H1 (cell line): ENCODE measurements at regions not wholly inside any gene's neighbourhood (a gene's known extent, or its start where the extent isn't known, plus 50 kb on each side); places are given as distances from the start of the nearest gene placed in this dataset.

Experiments
- CTCF ChIA-PET: fragments of 300-600 bp; sonication (Branson Sonifier 250); formaldehyde crosslinking; loops from one replicate; lab custom pipeline; 2021; ENCODE audit not compliant: partially characterized antibody; lab: Charles Lee
- POLR2A ChIA-PET: fragments of 300-600 bp; sonication (Branson Sonifier 250); formaldehyde crosslinking; loops from one replicate; lab custom pipeline; 2021; ENCODE audit warnings: inconsistent platforms; ENCODE audit not compliant: partially characterized antibody; lab: Charles Lee
- DNase-seq, 2 experiments: peaks; one replicate each; pipeline versions ENCODE4 v3.0.0 to v3.0.0-alpha.2; 2010 to 2022; ENCODE audit warnings: low spot score in 2 of 2, low read depth in 1 of 2, mixed read lengths in 1 of 2
- FAIRE-seq: peaks from 2 replicates; lab custom pipeline; 2011; peaks lifted over from hg19 to GRCh38; lab: Jason Lieb, UNC
- H2AFZ ChIP-seq: 2 replicates; pipeline ENCODE4 v1.8.1; 2012; ENCODE audit warnings: low read length, inconsistent platforms
- H2AK5ac ChIP-seq: 2 replicates; pipeline ENCODE4 v1.6.1; 2013; ENCODE audit warnings: low read depth, low read length
- H2BK120ac ChIP-seq: replicated peaks from 2 replicates; pipeline ENCODE3; 2013; ENCODE audit warnings: low read depth, low read length, inconsistent platforms
- H2BK12ac ChIP-seq: 2 replicates; pipeline ENCODE4 v1.6.1; 2013; ENCODE audit warnings: low read depth, low read length
- H2BK15ac ChIP-seq: 2 replicates; pipeline ENCODE4 v1.6.1; 2013; ENCODE audit warnings: low read length
- H2BK20ac ChIP-seq: 2 replicates; pipeline ENCODE4 v1.6.1; 2013; ENCODE audit warnings: low read length
- H2BK5ac ChIP-seq: 2 replicates; pipeline ENCODE4 v1.6.1; 2013; ENCODE audit warnings: low read depth, low read length
- H3K14ac ChIP-seq: 2 replicates; pipeline ENCODE4 v1.6.1; 2013; ENCODE audit warnings: inconsistent platforms; ENCODE audit not compliant: insufficient read length
- H3K18ac ChIP-seq: 2 replicates; pipeline ENCODE4 v1.6.1; 2013; ENCODE audit warnings: low read length; ENCODE audit errors: extremely low read depth
- H3K23ac ChIP-seq: 2 replicates; pipeline ENCODE4 v1.6.1; 2013; ENCODE audit warnings: inconsistent platforms; ENCODE audit not compliant: insufficient read length
- H3K23me2 ChIP-seq: 2 replicates; pipeline ENCODE4 v1.6.1; 2013; ENCODE audit warnings: low read depth, low read length
- H3K27ac ChIP-seq: 2 replicates; pipeline ENCODE4 v1.6.1; 2011; ENCODE audit warnings: low read depth, low read length, inconsistent platforms
- H3K27me3 ChIP-seq, 4 experiments: replicated peaks in 1 of 4; 1 replicate in 1 of 4; 2 replicates in 3 of 4; pipeline versions ENCODE4 v1.6.1 to v1.8.1; 2011 to 2013; ENCODE audit warnings: low read length in 3 of 4, mild to moderate bottlenecking in 3 of 4, inconsistent platforms in 2 of 4, mixed read lengths in 2 of 4, moderate library complexity in 1 of 4; ENCODE audit not compliant: control insufficient read depth in 3 of 4, insufficient read depth in 3 of 4; ENCODE audit errors: extremely low read depth in 1 of 4
- H3K36me3 ChIP-seq, 4 experiments: 2 replicates each; pipeline versions ENCODE4 v1.6.1 to v1.8.1; 2011 to 2013; ENCODE audit warnings: mild to moderate bottlenecking in 4 of 4, low read length in 3 of 4, moderate library complexity in 2 of 4, control low read depth in 1 of 4, inconsistent platforms in 1 of 4; ENCODE audit not compliant: insufficient read depth in 4 of 4, control insufficient read depth in 2 of 4
- H3K4ac ChIP-seq: replicated peaks from 2 replicates; pipeline ENCODE3; 2013; ENCODE audit warnings: low read length, low read depth, mixed read lengths, inconsistent platforms; ENCODE audit not compliant: insufficient read length
- H3K4me1 ChIP-seq, 4 experiments: replicated peaks in 1 of 4; 1 replicate in 1 of 4; 2 replicates in 3 of 4; pipeline versions ENCODE4 v1.6.1 to v1.8.1; 2011 to 2013; ENCODE audit warnings: low read length in 3 of 4, inconsistent platforms in 2 of 4, mixed read lengths in 1 of 4; ENCODE audit not compliant: insufficient read depth in 4 of 4, control insufficient read depth in 3 of 4
- H3K4me2 ChIP-seq, 2 experiments: 2 replicates each; pipeline versions ENCODE4 v1.6.1 to v1.8.1; 2011 to 2013; ENCODE audit warnings: low read depth in 2 of 2, low read length in 2 of 2, control low read depth in 1 of 2, inconsistent platforms in 1 of 2, mild to moderate bottlenecking in 1 of 2; ENCODE audit not compliant: insufficient read depth in 1 of 2
- H3K4me3 ChIP-seq, 4 experiments: fragments of 200-600, 300-600 bp in 1 of 4; sonication (generic), shearing (Covaris generic), sonication (Bioruptor Twin) in 1 of 4; 2 replicates each; pipeline versions ENCODE4 v1.5.1 to v1.8.1; 2011 to 2016; ENCODE audit warnings: low read length in 4 of 4, low read depth in 3 of 4, control low read depth in 2 of 4, inconsistent platforms in 2 of 4, mild to moderate bottlenecking in 2 of 4, mixed read lengths in 1 of 4, moderate library complexity in 1 of 4; ENCODE audit not compliant: insufficient read depth in 2 of 4; ENCODE audit errors: extremely low read depth in 1 of 4
- H3K56ac ChIP-seq: replicated peaks from 2 replicates; pipeline ENCODE3; 2013; ENCODE audit warnings: low read depth, mild to moderate bottlenecking, mixed read lengths, low read length, inconsistent platforms; ENCODE audit not compliant: insufficient read length
- H3K79me1 ChIP-seq: 2 replicates; pipeline ENCODE4 v1.6.1; 2013; ENCODE audit warnings: low read depth, low read length, control low read depth
- H3K79me2 ChIP-seq, 2 experiments: 2 replicates each; pipeline versions ENCODE4 v1.6.1 to v1.8.1; 2012 to 2013; ENCODE audit warnings: low read length in 2 of 2, mild to moderate bottlenecking in 2 of 2, inconsistent platforms in 1 of 2; ENCODE audit not compliant: insufficient read depth in 2 of 2, control insufficient read depth in 1 of 2
- H3K9ac ChIP-seq, 4 experiments: replicated peaks in 1 of 4; 1 replicate in 1 of 4; 2 replicates in 3 of 4; pipeline versions ENCODE4 v1.6.1 to v1.8.1; 2011 to 2013; ENCODE audit warnings: low read depth in 3 of 4, low read length in 3 of 4, control low read depth in 2 of 4, mild to moderate bottlenecking in 2 of 4, moderate library complexity in 2 of 4, inconsistent platforms in 1 of 4; ENCODE audit errors: extremely low read depth in 1 of 4
- H3K9me3 ChIP-seq, 2 experiments: 2 replicates each; pipeline versions ENCODE4 v1.6.1 to v1.8.1; 2012 to 2013; ENCODE audit warnings: mild to moderate bottlenecking in 2 of 2, moderate library complexity in 2 of 2, control low read depth in 1 of 2, inconsistent platforms in 1 of 2, low read depth in 1 of 2, low read length in 1 of 2, mixed read lengths in 1 of 2; ENCODE audit not compliant: insufficient read depth in 2 of 2
- H4K20me1 ChIP-seq, 2 experiments: replicated peaks in 1 of 2; 2 replicates each; pipeline versions ENCODE3 to v1.8.1; 2011 to 2013; ENCODE audit warnings: inconsistent platforms in 2 of 2, low read length in 2 of 2, mild to moderate bottlenecking in 1 of 2; ENCODE audit not compliant: insufficient read depth in 2 of 2, control insufficient read depth in 1 of 2
- H4K5ac ChIP-seq: 2 replicates; pipeline ENCODE4 v1.6.1; 2013; ENCODE audit warnings: low read length, low read depth, mixed read lengths, inconsistent platforms; ENCODE audit not compliant: insufficient read length
- H4K8ac ChIP-seq: 2 replicates; pipeline ENCODE4 v1.8.0; 2013; ENCODE audit warnings: mild to moderate bottlenecking, moderate library complexity, low read length, inconsistent platforms; ENCODE audit not compliant: insufficient read depth; ENCODE audit errors: extremely low read depth
- H4K91ac ChIP-seq: replicated peaks from 2 replicates; pipeline ENCODE3; 2013; ENCODE audit warnings: low read length, mixed read lengths, inconsistent platforms; ENCODE audit not compliant: insufficient read length
- ASH2L ChIP-seq: fragments of 200-600, 300-600 bp; sonication (generic); IDR thresholded peaks from one replicate; pipeline ENCODE4 v1.7.1; 2017; ENCODE audit warnings: low read length
- CHD1 ChIP-seq: IDR thresholded peaks from 2 replicates; pipeline ENCODE4 v1.6.1; 2012; ENCODE audit warnings: low read depth, low read length, improper control_type of control experiment
- JUND ChIP-seq: IDR thresholded peaks from 2 replicates; pipeline ENCODE4 v1.6.1; 2011; ENCODE audit warnings: mild to moderate bottlenecking, improper control_type of control experiment, low read length
- MAFK ChIP-seq: IDR thresholded peaks from 2 replicates; pipeline ENCODE4 v1.6.1; 2012; ENCODE audit warnings: low read depth, mild to moderate bottlenecking, improper control_type of control experiment, low read length
- RXRA ChIP-seq: IDR thresholded peaks from 2 replicates; pipeline ENCODE4 v1.6.1; 2011; ENCODE audit warnings: low read depth, mild to moderate bottlenecking, low read length, moderate library complexity; ENCODE audit not compliant: insufficient read depth
- SAP30 ChIP-seq: fragments of 300-600 bp; sonication (generic); IDR thresholded peaks from 2 replicates; pipeline ENCODE4 v1.7.1; 2012; ENCODE audit warnings: low read length, moderate library complexity, mild to moderate bottlenecking, inconsistent platforms; ENCODE audit not compliant: insufficient read depth, insufficient replicate concordance
- SIN3A ChIP-seq, 2 experiments: IDR thresholded peaks in 1 of 2; conservative IDR thresholded peaks in 1 of 2; 2 replicates each; pipeline ENCODE4 v1.6.1; 2011 to 2012; ENCODE audit warnings: low read length in 2 of 2, improper control_type of control experiment in 1 of 2, low read depth in 1 of 2, mild to moderate bottlenecking in 1 of 2
- SP1 ChIP-seq: IDR thresholded peaks from 2 replicates; pipeline ENCODE4 v1.6.1; 2011; ENCODE audit warnings: low read depth, low read length
- SP2 ChIP-seq: IDR thresholded peaks from 2 replicates; pipeline ENCODE4 v1.6.1; 2012; ENCODE audit warnings: mild to moderate bottlenecking, low read length, inconsistent platforms
- TBP ChIP-seq: IDR thresholded peaks from 2 replicates; pipeline ENCODE4 v1.6.1; 2011; ENCODE audit warnings: low read depth, low read length, improper control_type of control experiment
- WGBS, 2 experiments: shearing (Covaris generic) in 1 of 2; methylation state at CpG; one replicate each; pipeline versions ENCODE4 v1.1.6 to v1.1.7; 2013 to 2015; ENCODE audit warnings: low lambda C conversion rate in 2 of 2, mixed read lengths in 2 of 2, inconsistent platforms in 1 of 2, low coverage in 1 of 2, missing lambda C conversion rate in 1 of 2; ENCODE audit not compliant: insufficient replicate concordance in 2 of 2, insufficient coverage in 1 of 2, insufficient read length in 1 of 2; ENCODE audit errors: extremely low coverage in 1 of 2, missing lambda C conversion rate in 1 of 2; 5-methylcytosine and 5-hydroxymethylcytosine counted together

DNA sequence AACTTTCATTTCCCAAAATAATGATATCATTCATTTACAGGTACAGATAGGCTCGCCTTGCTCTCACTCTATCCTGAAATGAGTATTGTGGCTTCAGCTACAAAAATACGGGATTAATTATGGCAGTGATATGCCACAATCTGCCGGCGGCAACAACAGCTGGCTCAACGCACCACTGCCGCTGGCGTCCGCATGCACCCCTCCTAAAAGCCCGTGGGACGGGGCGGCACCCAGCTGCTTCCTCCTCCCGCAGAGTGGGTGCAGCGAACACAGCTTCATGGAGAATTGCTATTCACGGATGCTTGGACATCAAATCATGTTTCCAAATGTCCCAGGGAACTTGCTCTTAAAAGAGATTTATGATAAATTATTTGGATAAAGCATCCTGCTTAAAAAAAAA is 266.8 kb downstream of the TEX29 start:
- H3K4me2 ChIP-seq, result no peak overlapping the region
- no peak overlapping the region for H4K91ac ChIP-seq
- H3K18ac ChIP-seq, result no peak overlapping the region
- no peak overlapping the region for H2BK12ac ChIP-seq
- no peaks in the 10 kb centered on the region for H3K9me3 ChIP-seq
- WGBS, 2 experiments, result 89% methylated on average over 14 of the region's 14 CpGs; no CpG with 5 or more reads in 1 of the 2 experiments
- no peak overlapping the region for H3K4ac ChIP-seq
- H2AK5ac ChIP-seq, result no peak overlapping the region
- H3K9ac ChIP-seq, result no peak overlapping the region
- DNase-seq, result no peak
- no peaks in the 10 kb centered on the region for H3K36me3 ChIP-seq
- H3K56ac ChIP-seq, result no peak overlapping the region
- H3K4me3 ChIP-seq, result no peak overlapping the region
- H2BK20ac ChIP-seq, result no peak overlapping the region
- H3K27ac ChIP-seq, result no peak overlapping the region
- ChIA-PET POLR2A (no interaction called here), CTCF (interaction anchor here (1.0 kb wide), 1 partner anchor 113 kb away, joined by 3 read pairs; no protein-coding TSS in a partner anchor)
- H2AFZ ChIP-seq, result no peak overlapping the region
- no peak overlapping the region for H3K23ac ChIP-seq
- no peaks in the 10 kb centered on the region for H3K4me1 ChIP-seq
- no peaks in the 10 kb centered on the region for H4K20me1 ChIP-seq
- no peak for FAIRE-seq
- no peak overlapping the region for H4K8ac ChIP-seq
- no peaks in the 10 kb centered on the region for H3K27me3 ChIP-seq
- H3K14ac ChIP-seq, result no peak overlapping the region
- no peak overlapping the region for H2BK120ac ChIP-seq
- H2BK15ac ChIP-seq, result no peak overlapping the region
- TF ChIP-seq RXRA, result no peak
- no peak for TF ChIP-seq CHD1
- no peak for TF ChIP-seq JUND
- TF ChIP-seq MAFK, result no peak
- no peak for TF ChIP-seq SP2
- TF ChIP-seq SP1, result no peak
- TF ChIP-seq TBP, result no peak
- no peak for TF ChIP-seq ASH2L
- no peak for TF ChIP-seq SAP30
- no peak for TF ChIP-seq SIN3A (conservative IDR thresholded peaks at IDR 0.05 in 1 of 2, IDR thresholded peaks at IDR 0.05 in 1 of 2; ENCODE audit: low read depth in 1 of 2, low read length in 2 of 2)
- no peaks in the 10 kb centered on the region for H3K79me1 ChIP-seq
- H4K5ac ChIP-seq, result no peak overlapping the region
- no peak overlapping the region for H2BK5ac ChIP-seq
- no peaks in the 10 kb centered on the region for H3K79me2 ChIP-seq
- peaks cover 4% of the 10 kb centered on the region; the same call in 1 of the 2 replicates for H3K23me2 ChIP-seq
